Astrocyte of the cerebellum (primary cell): ENCODE measurements at regions not wholly inside any gene's neighbourhood (a gene's known extent, or its start where the extent isn't known, plus 50 kb on each side); places are given as distances from the start of the nearest gene placed in this dataset.
A peak's percentile ranks its signal among the peaks of the same experiment; 100 is the strongest.

Source experiments
- DNase-seq: peaks from one replicate; pipeline ENCODE4 v3.0.0-alpha.2; 2011; ENCODE audit warnings: low read depth
- H3K4me3 ChIP-seq: 2 replicates; pipeline ENCODE4 v1.5.1; 2011; ENCODE audit warnings: mild to moderate bottlenecking, low read depth, low read length, moderate library complexity
- CTCF ChIP-seq: IDR thresholded peaks from 2 replicates; pipeline ENCODE4 v1.5.1; 2012; ENCODE audit warnings: low read length, low read depth, moderate library complexity, mild to moderate bottlenecking; ENCODE audit errors: missing control alignments
- in situ Hi-C: cut with HindIII; loops from 2 replicates; pipeline ENCODE4 v1.10.0; 2017; ENCODE audit warnings: low sequenced_read_pairs

GRCh38 chr11:38060136-38060535 is 1462.1 kb upstream of the RAG2 start:
- H3K4me3 ChIP-seq: no peak overlapping the region
- TF ChIP-seq CTCF: no peak
- DNase-seq: no peak
- in situ Hi-C loops: no loop called here

- in situ Hi-C loops: no loop called here
- no peak for TF ChIP-seq CTCF
- no peak for DNase-seq
- no peak overlapping the region for H3K4me3 ChIP-seq
These were observed 1448.6 kb upstream of the RAG2 start for GRCh38 chr11:38046571-38047135.

DNA sequence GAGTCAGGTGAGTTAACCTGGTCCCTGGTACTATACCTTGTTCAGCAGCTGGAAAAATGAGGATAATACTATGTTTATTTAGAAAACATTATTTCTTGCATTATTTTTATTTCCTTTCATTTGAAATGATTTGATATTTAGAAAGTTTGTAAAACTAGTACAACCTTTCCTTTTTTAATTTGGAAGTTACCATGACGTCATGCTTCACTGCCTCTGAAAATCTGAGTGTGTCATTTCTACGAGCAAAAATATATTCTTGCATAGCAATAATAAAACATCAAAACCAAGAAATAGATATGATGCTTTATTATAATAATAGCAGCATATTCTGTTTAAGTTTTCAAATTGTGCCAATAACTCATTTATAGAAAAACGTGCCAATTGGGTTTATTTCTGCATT is 1445.0 kb upstream of the RAG2 start:
- no peak for TF ChIP-seq CTCF
- in situ Hi-C loops: no loop called here
- no peak overlapping the region for H3K4me3 ChIP-seq
- DNase-seq: no peak

DNA sequence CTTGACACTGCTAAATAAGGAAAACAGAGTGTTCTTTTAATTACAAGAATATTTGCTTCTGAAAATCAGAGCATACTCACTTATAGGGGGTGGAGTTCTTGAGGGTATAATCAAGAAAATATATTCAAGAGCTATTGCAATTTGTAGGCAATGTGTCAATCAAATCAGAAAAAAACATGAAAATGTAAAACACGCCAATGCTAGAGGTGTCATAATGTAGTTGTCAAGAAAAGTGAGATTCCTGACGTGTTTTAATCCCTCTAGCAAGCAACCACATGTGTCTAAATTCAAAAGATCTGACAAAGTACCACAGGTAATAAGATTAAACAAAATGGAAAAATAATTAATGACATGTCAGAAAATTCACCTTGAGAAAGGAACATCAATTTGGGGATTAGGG is 1440.7 kb upstream of the RAG2 start:
- no peak for TF ChIP-seq CTCF
- DNase-seq: no peak
- in situ Hi-C loops: no loop called here
- H3K4me3 ChIP-seq: no peak overlapping the region

DNA sequence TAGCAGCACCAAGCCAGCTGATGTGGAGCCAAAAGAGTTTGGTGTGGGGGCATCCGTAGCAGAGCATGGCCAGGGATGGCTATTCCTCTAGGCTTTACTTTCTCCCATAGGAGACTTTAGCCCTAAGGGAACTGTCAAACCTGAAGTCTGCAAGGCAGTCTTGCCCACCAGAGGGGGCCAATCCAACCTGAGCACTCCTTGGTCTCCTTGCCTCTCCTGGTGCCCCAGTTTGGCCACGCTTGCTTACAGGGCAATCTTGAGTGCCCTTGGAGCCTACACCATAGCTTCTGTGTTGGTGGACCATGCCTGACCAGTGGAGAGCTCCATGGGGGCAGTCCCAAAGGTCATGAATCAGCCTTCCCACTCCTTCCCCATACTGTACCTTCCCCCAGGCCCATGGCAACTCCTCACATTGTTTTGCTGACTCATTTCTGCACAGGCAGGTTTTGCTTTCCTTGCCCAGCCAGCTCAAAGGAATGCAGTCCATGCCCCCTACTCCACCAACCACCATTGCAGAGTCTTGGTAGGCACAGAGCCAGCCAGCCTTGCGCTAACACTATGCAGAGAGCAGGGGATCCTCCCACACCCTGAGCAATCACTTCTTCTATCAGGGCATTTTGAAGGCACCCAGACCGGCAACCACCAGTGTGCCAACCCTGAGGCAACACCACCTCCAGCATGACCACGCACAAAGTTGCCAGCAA is 1421.2 kb upstream of the RAG2 start:
- DNase-seq: no peak
- H3K4me3 ChIP-seq: no peak overlapping the region
- in situ Hi-C loops: no loop called here
- TF ChIP-seq CTCF: peak; percentile 5

DNA sequence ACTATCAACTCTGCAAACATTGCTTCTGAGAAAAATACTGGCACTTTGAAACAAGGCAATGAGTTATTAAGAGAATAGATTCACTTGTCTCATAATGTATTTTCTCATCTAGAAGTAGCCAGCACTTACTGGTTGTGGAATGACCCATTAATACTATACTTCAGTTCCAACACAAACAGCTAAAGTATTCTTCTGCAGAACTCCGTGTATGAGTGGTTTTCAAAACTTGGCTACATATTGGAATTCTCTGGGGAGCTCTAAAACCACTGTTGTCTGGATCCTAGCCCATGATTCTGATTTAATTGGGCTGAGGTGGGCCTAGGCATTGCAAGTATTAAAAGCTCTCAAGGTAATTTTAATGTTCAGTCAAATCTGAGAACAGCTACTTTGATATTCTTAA is 1416.4 kb upstream of the RAG2 start:
- peak; percentile 96 for DNase-seq
- H3K4me3 ChIP-seq: no peak overlapping the region
- no peak for TF ChIP-seq CTCF
- in situ Hi-C loops: no loop called here
